HG03097 (cell line): ENCODE measurements at regions not wholly inside any gene's neighbourhood (a gene's known extent, or its start where the extent isn't known, plus 50 kb on each side); places are given as distances from the start of the nearest gene placed in this dataset.
"Not testable (repeated sequence)": the region's sequence is repeated elsewhere in the genome, so short reads cannot be mapped to it uniquely, and the experiment has no call there.

Source experiments
- ATAC-seq: cut with Tn5 transposase; IDR thresholded peaks from one replicate; pipeline ENCODE4 v1.9.1; 2021; ENCODE audit not compliant: unreplicated experiment, low FRiP score

DNA sequence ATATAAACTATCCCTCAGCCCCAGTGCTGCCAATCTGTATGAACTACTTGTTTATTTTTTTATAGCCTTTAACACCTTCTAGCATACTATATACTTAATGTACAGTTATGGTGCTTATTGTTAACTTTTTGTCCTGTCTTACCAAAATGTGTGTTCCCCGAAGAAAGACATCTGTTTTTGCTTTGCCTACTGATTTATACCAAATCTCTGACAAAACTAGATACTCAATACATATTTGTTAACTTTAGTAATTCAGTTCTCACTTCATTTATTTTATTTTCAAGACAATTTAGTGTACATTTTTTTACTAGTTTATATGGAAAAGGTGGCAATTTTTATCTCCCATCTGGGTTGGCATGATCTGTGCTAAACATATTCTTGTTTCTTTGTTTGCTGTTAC is 824.3 kb upstream of the ATXN8OS start:
- no peak for ATAC-seq

DNA sequence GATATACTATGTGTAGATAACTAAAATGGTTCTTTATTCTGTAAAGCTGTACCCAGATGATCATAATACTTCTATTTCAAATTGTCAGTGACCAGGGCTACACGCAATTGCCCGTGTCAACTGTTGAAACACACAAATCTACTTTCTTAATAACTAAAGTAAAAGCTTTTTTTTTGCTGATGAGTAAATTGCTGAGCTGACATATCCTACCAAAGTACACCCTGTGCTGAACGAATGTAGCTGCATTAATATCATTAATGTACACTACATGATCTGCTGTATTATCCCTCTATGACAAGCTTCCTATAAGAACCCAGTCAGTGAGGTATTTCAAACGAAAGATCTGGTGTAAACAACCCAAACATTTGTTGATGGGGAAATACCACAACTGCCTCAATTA is 827.2 kb upstream of the ATXN8OS start:
- ATAC-seq: no peak

DNA sequence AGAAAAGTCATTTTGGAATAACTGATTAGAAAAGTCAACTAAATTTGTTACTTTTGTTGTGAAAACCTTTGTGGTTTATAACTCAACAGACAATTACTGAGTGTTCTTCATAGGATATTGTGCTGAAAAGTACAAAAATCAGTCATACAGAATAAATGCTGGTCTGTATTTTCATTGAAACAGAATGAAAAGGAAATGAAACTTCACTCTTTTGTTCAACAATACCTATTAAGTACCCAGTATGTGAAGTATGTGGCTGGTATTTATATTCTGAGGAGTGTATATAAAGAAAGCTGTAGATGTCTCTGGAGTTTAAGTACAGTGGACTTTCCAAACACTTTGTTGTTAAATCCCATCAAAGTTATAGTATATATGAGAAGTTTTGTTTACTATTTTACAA is 828.4 kb upstream of the ATXN8OS start:
- ATAC-seq: no peak

DNA sequence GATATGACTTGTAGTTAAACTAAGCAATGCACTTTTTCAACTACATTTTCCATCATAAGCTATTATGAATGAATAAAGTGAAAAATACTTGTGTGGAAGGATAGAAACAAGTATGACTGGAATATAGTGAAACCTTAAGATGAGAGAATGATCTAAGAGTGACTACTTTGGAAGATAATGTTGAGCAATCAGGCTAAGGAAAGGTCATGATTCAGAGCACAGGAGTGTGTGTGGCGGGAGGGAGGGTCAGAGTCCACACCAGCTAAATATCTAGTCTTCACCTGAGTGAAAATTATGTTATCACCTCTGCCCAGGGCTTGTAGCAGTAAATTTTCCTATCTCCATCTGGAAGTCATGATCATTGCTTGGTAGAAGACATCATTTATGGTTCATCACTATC is 833.4 kb upstream of the ATXN8OS start:
- no peak for ATAC-seq

DNA sequence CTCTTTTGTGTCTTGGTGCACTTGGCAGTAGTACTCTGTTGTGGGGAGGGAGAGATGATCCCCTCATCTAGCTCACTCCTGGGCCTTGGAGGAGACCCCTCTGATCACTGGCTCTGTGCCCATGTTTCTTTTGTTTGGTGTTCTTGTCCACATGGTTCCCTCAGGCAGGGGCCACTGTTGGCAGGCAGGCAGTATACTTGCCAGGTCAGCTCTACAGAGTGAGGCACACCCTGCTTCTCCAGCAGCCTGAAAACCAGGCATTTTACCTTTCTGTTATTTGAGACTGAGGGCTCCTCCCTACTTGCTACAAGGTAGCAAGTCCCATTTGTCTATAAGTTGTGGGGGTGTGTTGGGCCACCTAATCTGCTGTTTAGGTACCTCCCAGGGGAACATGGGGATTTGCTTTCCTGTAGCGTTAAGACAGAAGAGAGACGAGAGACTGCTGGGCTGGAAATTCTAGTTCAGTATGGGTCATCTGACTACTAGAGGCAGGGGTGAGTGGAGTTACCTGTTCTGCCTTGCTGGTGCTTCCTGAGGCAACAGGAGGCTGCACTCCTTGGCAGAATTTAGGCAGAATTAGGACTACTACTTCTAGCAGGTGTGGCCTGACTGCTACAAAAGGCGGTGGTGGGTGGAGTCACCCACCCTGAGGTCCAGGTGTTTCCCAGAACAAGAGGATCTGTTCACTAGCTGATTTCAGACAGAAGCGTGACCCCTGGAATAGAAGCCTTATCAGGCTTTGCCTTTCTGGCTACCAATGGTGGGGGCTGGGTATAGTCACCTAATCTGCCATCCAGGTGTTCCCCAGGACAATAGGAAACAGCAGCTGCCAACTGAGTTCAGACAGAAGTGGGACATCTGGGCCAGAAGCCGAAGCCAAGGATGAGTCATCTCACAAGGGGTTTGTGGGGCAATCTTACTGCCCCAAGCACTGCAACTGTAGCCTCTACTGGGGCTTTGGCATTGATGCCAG is 843.0 kb upstream of the ATXN8OS start:
- ATAC-seq: no peak

DNA sequence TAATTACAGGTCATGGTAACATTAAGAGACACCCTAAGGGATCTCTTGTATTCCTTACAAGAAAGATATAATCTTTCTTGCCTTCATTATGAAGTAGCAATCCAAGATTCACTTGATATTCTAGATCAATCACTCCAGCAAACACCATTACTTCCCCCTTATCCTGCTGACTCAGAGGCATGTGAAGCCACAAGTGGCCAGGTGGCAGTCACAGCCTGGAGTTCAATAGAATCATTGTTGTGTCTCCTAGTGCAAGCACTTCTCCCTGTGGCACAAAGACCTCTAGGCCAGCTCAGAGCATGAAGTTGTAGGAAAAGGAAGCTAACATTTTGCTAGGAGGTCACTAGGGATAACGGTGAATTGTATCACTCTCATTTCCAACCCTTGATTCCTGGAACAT is 864.3 kb upstream of the ATXN8OS start:
- no peak for ATAC-seq

DNA sequence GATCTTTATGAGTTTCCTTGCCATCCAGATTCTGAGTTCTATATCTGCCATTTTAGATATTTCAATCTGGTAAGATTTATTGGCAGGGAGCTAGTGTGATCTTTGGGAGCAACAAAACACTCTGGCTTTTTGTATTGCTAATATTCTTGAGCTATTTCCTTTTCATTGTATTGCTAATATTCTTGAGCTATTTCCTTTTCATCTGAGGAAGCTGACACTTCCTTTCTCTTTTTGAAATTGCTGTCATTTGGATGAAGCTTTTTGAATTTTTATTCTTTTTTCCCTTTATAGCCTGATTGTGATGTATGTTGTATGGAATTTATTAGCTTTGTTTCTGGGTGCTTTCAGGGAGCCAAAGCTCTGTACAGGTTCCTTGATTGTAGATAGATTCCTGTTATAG is 873.5 kb upstream of the ATXN8OS start:
- ATAC-seq: no peak

DNA sequence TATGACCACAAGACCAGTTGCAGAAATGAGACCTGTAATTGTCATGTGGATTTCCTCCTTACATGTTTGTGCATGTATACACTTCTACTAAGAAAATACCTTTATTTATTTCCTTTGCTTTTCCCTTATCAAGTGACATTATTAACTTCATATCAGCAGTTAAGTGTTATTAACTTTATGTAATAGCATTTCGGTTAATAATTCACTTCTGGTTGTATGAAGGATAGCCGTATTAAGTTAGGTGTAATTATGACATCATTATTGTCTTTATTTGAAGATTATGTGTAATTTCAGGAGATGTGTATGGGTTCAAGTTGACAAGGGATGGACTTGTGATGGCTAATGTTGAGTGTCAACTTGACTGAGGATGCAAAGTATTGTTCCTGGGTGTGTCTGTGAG is 881.2 kb upstream of the ATXN8OS start:
- ATAC-seq: no peak

DNA sequence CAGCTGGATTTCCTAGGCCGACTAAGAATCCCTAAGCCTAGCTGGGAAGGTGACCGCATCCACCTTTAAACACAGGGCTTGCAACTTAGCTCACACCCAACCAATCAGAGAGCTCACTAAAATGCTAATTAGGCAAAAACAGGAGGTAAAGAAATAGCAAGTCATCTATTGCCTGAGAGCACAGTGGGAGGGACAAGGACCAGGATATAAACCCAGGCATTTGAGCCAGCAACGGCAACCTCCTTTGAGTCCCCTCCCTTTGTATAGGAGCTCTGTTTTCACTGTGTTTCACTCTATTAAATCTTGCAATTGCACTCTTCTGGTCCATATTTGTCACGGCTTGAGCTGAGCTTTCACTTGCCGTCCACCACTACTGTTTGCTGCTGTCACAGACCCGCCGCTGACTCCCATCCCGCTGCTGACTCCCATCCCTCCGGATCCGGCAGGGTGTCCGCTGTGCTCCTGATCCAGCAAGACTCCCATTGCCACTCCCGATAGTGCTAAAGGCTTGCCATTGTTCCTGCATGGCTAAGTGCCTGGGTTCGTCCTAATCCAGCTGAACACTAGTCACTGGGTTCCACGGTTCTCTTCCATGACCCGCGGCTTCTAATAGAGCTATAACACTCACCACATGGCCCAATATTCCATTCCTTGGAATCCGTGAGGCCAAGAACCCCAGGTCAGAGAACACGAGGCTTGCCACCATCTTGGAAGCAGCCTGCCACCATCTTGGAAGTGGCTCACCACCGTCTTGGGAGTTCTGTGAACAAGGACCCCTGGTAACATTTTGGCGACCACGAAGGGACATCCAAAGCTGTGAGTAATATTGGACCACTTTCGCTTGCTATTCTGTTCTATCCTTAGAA is 885.8 kb upstream of the ATXN8OS start:
- not testable (repeated sequence) for ATAC-seq

DNA sequence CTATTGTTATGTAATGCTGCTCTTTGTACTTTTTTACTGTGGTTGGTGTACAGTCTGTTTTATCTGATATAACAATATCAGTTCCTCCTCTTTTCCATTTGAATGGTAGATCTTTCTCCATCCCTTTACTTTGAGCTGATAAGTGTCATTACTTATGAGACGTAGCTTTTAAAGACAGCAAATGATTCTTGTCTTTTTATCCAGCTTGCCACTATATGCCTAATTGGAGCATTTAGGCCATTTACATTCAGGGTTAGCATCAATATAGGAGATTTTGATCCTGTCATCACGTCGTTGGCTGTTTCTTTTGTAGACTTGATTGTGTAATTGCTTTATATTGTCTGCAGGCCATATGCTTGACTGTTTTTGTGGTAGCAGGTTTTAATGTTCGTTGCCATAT is 894.2 kb upstream of the ATXN8OS start:
- ATAC-seq: no peak

DNA sequence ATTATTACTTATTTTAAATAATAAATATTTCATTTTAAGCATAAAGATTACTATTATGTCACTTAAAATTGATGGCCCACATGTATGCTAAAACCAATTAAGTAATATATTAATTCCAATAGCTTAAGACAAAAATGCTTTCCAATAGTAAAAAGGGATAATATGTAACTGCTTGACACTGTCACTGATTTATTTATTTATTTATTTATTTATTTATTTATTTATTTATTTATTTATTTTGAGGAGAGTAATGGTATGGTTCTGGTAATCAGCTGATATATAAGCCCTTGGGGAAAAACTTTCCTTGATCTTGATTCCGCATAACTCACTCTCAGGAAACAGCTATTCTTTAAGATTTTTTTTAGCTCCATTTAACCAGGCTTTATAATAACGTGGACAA is 903.0 kb upstream of the ATXN8OS start:
- ATAC-seq: no peak

DNA sequence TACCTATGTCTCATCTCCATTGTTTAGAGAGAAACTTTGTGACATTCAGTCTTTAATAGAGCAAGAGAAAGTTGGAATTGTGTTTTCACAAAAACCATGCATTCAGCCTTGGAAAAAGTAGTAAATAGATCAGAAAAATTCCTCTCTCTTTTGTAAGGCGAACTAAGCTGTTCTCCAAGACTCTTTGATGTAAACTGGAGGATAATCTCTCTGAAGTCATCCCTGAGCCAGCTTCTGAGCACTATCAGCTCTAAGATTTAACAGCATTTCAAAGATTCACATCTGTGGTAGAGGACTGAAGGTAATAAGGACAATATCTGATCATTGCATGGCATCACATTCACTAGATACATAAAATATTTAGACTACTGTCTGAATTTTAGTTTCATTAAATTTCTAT is 904.6 kb upstream of the ATXN8OS start:
- ATAC-seq: no peak

DNA sequence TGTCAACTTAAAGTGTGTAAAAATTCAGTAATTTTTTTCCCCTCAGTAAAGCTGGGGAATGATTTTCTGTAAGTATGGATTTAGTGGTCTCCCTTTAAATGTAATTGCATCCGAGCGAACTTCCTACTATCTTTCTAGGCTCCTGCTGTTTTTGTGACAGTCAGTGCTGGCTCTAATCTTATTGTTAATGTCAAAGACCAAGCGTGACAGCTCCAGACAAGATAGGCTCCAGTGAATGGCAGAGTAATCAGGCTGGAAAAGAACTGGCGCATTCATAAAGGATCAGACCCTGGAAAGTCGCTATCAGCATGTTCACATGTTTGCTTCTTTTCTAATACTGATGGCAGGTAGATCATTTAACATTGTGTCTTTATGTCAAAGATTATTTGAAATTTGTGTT is 908.0 kb upstream of the ATXN8OS start:
- ATAC-seq: no peak

DNA sequence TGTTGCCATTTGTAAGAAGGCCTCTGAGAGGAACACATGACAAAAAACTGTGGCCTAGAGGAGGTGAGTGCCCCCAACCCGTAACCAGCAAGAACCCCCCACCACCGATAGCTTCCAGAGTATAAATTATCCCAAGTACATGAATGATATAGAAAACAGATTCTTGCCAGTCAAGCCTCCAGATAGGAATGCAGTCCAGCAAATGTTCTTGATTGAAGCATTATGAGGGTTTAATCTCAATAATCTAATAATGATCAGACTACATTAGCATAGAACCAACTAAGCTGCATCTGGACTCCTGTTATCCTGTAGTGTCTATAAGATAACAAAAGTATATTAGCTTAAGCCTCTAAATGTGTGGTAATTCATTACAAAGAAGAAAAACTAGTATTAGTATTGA is 908.9 kb upstream of the ATXN8OS start:
- no peak for ATAC-seq

DNA sequence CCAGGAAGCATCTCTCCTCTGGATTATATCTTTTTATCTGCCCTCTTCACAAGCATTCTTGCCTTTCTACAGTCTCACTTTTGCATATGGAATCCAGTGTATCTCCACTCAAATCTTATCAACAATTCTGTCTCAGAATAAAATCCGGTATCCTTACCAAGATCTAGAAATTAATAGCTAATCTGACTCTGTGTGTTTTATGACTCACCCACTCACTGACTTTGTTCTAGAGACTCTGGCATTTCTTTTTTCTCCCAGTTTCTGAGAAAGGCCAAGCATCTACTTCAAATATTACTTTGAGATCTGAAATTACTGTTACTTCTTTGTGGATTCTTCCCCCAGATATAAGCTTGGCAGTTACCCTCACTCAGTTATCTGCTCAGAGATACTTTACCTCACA is 913.5 kb upstream of the ATXN8OS start:
- no peak for ATAC-seq

DNA sequence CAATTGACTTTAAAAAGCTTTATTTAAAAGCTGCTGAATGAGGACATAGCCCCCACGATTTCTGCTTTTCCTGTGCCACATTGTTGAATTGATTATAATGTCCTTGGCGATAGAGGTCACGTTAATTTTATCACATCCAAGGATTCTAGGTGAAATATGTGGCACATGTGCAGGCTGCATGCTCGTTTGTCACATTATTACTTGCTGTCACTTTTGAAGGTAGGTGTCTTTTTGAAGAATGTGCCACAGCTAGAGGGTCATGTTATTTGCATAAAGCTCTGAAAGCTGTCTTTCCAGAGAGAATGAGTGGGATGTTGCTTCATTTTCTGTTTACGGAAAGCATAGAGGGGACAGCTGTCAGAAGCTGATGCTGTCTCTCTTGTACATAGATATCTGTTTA is 927.6 kb upstream of the ATXN8OS start:
- no peak for ATAC-seq

DNA sequence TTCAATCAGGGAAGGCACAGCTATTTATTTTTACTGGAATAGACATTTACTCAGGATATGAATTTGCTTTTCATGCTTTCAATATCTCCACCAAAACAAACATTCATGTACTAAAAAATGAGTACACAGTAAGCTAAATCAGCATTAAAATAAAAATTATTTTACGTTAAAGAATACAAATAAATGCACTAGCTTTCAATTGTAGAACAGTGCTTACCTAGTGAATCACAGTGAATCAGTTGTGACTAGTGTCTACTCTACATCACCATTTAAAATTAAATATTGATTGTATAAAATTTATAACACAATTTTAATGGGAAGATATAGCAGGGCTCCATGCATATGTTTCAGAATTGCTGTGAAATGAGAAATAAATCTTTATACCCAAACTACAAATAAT is 929.6 kb upstream of the ATXN8OS start:
- no peak for ATAC-seq

DNA sequence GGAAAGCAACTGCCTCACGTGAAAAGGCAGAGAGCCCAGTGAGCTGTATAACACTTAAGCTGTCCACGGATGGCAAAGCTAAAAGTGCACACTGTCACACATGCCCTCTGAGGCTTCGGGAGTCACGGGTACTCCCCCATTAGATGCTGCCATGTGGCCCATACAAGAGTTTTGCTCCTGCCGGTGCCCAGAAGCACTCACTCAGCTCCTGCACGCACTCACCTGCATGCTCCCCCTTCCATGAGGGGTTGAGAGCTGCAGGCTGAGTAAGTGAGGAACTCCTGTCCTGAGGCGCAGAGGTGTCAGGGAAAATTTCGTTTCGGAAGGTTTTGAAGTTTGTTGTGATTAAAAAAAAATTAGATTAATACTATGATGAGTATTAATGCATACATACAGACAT is 939.2 kb upstream of the ATXN8OS start:
- no peak for ATAC-seq

DNA sequence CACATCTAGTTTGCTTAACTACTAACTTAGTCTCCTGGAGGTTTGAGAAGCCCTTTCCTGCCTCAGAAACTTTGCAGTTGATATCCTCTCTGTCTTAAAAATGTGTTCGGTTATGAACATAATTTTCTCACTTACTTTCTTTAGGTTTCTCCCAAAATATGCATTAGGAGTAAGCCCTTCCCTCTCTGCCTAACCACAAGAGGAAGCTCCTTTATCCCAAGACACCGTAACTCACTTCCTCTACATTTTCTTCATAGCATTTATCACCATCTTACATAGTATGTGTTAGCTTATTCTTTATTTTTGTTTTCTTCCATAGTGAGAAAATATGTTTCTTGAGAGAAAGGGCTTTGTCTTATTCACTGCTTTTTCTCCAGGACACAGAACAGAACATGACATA is 952.5 kb upstream of the ATXN8OS start:
- no peak for ATAC-seq

DNA sequence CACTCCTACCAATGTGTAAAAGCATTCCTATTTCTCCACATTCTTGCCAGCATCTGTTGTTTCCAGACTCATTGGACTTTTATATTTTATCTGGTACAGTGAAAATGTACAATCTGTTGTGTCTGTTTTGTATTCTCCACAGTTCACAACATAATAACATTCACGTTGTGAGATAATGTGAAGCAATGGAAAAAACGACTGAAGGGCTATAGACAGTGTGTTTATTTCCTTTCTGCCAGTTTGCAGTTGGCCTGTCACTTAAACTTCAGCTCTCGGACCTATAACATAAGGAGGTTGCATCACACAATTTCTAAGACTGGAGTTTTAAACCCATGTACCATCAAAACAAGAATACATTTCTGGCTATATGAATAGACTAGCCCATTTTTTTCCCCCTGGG is 965.5 kb upstream of the ATXN8OS start:
- ATAC-seq: no peak

DNA sequence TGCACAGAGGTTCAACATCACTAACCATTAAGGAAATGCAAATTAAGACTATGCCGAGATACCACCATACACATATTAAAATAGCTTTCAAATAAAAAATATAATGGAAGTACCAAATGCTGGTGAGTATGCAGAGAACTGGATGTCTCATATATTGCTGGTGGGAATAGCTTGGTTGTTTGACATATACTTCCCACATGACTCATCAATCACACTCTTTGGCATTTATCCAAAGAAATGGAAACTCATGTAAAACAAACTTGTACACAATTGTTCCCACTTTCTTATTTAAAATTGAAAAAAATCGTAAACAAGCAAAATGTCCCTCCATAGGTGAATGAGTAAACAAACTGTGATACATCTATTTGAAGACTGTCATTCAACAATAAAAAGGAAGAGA is 982.6 kb upstream of the ATXN8OS start:
- no peak for ATAC-seq
